Stimulated activated CD4-positive, alpha-beta T cell treated with anti-CD3 and anti-CD28 coated beads, Interleukin-12 subunit alpha, Interleukin-12 subunit beta, amount 100 ng/mL, for 24 hours (primary cell): ENCODE measurements at regions not wholly inside any gene's neighbourhood (a gene's known extent, or its start where the extent isn't known, plus 50 kb on each side); places are given as distances from the start of the nearest gene placed in this dataset.

Source experiments
- DNase-seq, 2 experiments: peaks; one replicate each; pipeline ENCODE4 v3.0.0-alpha.2; 2020; ENCODE audit warnings: low read depth in 2 of 2

DNA sequence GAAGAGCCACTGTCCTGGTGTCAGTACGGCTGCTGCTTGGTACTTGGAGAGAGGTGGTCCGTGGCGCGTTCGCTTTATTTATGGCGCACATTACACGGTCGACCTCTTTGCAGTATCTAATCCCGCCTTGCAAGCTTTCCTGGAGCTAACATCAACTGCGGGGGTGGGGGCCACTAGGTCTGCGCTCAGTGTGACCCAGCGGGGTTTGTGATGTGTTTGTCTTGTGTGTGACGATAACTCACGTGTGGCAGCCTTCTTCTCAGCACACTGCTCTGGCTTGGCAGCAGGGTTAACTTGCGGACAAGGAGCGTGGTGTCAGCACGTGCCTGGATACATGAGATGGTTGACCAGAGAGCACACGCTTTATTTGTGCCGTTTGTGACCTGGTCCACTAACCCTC lies 122.2 kb upstream of the RTL1 start:
- no peak for DNase-seq

DNA sequence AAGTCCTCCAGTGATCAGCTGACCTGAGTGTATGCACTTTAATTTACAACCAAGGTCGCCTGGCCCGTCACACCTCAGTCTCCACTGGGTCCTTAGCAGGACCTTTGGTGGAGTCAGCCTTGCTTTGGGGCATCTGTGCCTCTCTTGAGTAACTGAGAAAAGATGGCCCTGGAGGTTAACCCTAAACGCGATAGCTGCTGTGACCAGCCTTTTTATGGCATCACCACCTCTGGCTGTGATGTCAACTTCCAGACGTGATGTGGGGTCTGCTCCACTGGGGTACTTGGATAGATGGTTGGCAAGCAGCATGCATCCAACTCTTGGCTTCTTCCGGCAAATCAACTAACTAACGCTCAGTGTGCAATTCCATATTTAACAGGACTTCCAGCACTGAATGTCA lies 122.8 kb upstream of the RTL1 start:
- no peak for DNase-seq

DNA sequence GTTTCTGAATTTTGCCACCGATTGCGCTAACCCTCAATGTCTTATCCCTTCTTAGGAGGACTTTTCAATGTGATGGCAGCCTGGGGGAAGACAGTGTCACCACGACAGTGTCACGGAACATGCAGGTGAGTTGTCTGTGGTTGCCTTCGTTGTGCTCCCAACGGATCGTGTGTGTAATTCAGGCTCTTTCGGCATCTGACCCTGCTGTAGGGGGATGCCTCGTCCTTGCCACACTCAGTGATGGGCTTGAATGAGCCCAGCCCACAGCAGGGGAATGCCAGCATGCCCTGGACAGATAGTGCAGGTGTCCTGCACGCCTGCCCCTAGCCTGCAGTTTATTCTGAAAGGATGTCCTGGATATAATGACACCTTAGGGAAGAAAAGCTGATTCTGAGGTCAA lies 123.8 kb upstream of the RTL1 start:
- DNase-seq = no peak

DNA sequence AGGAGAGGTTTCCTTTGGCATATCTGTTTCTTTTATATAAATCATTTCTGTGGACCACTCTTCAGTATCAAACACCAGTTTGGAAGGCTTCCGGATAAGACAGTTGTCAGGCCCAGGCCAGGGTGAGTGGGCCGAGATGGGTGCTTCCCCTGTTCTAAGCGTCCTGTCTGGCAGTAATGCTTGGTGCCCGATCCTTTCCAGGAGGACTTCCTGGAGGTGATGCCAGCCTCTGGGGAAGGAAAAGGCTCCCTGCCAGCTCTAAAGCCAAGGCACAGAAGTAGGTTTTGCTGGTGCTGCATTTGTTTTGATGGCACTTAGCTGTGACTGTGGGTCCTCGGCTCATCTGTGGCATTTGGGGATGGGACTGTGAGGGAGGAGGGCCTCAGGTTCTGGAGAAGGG lies 124.4 kb upstream of the RTL1 start:
- no peak for DNase-seq

DNA sequence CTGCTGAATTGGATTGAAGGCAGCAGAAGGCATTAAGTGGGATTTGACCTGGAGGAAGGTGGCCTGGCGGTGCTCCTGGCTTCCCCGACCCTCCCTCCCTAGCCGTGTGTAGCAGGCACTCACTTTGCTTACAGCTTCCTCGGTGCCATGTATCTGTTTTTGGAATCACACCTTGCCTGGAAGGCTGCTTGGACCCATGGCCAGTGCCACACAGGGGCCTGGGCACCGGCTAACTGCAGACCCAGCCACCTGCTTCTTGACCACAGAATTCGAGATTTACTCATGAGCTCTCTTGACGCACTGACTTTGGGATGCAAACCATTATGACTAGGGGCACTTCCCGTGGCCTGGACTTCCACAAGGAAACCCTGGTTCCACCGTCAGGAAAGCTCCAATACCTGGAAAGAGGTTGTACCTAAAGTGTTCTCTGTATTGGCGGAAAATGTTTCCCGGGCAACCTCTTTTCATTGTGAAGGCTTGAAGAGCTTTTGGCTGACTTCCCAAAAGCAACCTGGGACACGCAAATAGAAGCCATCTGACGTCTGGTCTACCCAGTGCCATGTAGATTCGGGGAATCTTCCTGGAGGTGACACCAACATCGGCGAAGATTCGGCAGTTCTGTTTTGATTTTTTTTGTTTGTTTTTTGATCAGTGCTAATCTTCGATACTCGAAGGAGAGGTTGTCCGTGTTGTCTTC lies 125.6 kb upstream of the RTL1 start:
- no peak for DNase-seq

DNA sequence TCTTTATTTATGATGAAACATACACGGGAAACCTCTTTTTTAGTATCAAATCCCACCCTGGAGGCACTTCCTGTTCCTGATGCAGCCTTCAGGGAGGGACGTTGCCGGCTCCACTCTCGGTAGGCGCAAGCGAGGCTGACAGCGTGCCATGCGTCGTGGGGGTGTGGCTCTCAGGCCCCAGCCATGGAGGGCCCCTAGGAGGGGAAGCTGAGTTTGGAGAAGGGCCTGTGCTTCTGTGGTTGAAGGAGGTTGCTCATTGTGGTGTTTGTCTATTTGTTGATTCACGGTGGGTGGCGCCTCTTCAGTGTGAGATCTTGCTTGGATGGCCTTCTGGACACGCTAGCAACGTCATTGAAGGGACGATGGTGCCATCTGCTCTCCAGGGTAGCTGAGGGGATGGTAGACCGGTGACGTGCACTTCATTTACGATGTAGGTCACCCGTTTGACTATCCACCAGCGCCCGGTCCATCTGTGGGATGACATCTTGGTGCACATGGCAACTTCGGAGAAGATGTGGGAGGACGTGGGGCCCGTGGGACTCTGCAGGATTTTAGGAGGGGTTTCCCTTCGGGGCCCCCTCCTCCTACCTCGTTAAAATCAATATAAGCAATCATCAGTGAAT lies 126.3 kb upstream of the RTL1 start:
- no peak for DNase-seq

DNA sequence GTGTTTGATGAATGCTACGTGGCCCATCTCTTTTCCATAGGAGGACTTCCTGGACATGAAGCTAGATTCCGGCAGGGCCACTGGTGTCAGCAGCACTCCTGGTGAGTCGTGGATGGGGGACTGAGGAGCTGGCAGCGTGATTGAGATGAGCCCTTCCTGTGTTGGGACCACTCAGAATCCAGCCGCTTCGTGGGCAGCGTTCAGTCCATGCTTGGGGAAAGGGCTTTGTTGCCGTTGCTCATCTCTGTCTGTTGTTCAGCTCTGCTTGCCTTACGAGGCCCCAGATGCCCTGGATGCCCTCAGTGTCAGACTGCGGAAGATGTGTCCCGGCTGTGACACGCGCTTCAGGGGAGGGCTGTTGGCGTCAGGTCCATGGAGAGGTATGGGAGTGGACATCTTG lies 127.1 kb upstream of the RTL1 start:
- no peak for DNase-seq

DNA sequence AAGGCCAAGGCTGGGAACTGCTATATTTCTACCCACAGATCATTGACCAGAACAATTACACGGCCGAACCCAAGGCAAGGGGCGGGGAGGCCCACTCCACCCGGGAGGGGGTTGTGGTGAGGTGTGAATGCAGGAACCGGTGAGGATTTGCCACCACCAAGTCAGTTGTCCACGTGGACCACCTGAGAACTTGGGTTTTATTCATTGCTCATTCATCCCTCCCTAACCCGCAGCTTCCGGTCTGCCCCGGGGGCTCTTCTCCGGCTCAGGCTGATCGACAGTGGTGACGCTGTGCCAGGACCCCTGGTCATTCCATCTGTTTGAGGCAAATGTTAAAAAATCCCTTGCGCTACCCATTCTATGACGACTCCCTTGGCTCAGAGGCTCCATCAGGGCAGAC lies 127.7 kb upstream of the RTL1 start:
- no peak for DNase-seq

DNA sequence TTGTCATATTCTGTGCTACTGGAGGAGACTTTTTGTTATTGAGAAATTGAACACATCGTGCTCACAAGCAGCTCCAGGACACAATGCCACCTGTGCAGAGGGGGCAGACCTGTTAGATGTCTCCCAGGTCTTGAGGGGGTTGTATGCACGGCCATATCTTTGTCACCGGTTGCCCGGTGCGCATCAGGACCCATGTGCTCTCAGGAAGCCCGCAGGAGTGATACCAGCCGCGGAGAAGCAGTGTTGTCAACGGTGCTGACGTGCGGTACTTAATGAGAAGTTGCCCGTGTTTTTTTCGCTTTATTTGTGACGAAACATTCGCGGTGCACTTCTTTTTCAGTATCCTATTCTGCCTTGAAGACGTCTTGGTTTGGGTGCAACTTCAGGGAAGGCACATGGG lies 128.2 kb upstream of the RTL1 start:
- no peak for DNase-seq

DNA sequence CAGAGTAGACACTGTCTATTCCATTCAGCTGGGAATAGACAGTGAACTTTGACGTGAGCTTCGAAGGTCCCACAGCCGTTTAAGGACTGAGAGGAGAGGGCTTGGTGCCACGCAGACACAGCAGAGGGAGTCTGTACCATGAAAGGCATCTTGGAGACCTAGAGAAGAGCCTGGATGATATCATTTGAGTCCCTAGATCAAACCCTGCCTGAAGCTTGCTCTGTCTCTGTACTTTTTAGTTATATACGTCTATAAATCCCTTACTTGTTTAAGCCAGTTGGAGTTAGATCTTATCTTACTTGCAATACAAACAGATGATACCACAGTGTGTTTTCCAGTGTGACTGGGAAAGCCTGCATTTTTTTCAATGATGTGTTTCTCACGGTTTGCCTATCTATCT lies 128.9 kb upstream of the RTL1 start:
- no peak for DNase-seq

DNA sequence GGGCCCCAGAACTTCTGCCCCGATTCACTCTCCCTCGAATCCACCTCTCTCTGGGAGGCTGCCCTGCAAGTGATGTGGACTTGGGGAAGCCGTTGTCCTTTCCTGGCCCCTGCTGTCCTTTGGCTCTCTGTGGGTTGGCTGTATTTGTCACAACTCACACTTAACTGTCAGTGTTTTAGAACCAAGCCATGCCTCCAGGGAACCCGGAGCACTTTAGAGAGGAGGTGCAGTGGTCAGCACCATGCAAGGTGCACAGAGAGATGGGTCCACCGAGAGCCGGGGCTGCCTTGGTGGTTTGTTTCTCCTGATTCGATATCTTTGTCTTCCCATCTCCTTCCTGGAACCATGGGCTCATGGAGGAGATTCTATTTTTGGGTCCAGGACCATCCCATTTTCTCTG lies 129.5 kb upstream of the RTL1 start:
- DNase-seq = no peak

DNA sequence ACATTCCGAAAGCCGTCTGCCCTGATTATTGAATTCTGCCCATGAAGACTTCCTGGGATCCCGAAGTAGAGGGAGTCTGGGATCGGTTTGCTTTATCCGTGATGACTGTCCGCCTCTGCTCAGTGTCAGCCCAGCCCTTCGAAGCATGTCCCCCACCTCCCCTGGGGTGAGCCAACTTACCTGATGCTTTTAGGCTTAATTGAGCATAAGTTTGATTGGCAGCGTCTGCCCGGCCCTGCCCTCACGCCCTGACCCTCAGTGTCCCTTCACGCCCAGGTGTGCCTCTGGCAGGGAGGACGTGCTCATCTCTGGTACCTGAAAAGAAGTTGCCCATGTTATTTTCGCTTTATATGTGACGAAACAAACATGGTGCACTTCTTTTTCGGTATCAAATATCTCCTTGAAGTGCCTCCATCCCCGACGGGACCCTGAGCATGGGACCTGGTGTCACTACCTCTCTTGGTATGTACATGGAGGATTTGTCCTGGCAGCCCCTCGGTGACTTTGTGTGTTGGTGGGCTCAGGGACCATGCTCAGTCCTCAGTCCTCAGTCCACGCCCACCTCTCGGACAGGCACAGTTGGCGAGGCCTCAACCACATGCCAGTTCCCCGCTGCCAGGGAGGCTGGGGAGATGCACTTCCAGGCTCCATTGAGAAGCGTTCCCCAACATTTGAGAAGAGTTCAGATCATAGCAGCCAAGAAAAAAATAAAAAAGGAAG lies 130.1 kb upstream of the RTL1 start:
- no peak for DNase-seq

DNA sequence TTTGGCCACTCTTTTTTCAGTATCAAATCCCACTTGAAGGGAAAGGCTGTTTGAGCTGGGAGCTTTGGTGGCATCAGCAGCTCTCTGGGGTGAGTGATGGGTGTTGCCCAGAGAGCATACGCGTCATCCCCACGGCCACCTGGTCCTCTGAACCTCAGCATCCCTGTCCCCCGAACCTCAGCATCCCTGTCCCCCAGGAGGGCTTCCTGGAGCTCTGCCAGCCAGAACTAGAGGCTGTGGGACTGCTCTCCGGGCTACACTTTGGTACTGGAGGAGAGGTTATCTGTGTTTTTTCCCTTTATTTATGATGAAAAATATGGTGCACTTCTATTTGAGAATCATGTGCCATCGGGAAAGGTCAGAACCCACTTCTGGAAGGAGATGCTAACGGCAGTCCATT lies 131.5 kb upstream of the RTL1 start:
- no peak for DNase-seq

DNA sequence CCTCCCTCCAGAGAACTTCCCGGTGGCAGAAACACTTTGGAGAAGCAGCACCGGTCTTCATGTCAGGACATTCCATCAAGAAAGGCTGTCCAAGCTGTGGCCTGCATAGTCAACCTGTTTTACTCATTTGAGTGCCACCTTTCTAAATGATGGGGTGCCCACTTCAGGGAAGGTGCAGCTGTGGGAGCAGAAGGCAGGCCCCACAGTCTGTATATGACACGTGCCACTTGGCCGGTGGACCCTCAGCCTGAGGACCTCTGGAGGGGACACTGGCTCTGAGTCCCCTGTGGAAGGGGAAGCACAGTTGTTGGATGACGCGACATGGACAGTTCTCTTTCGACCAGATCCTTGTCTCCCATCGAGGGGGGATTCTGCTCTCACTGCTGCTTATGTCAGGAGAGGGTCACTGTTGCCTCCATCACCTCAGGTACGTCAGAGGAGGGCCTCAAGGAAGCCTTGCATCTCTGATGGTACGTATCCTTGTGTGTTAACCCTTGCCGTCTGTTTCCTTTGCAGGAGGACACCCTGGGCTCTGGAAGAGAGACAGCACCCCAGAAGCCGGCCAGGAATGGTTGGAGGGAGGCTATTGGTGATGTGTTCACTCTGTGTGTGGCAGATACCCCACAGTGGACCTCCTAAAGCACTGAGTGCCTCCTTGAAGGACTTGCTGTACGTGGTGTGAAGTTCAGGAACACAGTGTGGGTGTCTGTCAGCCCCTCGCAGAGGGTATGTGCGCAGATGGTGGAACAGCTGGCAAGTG lies 132.1 kb upstream of the RTL1 start:
- no peak for DNase-seq

DNA sequence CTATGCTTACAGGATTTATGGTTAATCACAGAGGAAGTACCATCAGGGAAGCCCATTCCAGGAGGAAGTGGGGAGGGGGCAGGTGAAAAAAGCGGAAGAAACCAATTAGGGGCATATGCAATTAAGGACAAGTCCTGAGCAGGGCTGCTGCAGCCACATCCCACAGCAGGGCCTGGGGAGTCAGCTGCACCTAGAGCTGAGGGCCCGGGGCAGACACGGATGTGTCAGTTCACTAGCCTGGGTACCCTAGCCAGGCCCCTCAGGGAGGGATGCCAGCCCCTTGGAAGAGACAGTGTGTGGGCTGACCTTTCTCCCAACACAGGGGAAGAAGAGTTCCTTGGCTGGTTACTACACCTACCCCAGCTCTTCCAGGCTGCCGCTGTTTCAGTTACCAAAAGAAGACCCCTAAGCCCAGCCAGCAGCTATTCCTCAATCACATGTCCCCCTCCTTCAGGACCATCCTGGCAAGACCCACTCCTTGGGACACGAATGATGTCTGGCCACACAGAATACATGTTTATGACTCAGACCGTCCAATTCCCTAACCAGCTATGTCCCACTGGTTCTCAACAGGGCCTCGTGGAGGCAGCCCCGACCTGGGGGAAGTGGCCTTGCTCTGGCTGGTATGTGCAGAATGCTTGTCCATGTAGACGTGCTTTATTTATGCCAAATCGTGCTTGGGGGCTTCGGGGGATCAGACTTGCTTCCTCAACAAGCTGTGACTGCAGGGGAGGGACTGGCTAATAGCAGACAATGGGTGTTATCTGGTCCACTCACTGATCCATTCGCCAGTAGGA lies 133.7 kb upstream of the RTL1 start:
- DNase-seq = no peak

DNA sequence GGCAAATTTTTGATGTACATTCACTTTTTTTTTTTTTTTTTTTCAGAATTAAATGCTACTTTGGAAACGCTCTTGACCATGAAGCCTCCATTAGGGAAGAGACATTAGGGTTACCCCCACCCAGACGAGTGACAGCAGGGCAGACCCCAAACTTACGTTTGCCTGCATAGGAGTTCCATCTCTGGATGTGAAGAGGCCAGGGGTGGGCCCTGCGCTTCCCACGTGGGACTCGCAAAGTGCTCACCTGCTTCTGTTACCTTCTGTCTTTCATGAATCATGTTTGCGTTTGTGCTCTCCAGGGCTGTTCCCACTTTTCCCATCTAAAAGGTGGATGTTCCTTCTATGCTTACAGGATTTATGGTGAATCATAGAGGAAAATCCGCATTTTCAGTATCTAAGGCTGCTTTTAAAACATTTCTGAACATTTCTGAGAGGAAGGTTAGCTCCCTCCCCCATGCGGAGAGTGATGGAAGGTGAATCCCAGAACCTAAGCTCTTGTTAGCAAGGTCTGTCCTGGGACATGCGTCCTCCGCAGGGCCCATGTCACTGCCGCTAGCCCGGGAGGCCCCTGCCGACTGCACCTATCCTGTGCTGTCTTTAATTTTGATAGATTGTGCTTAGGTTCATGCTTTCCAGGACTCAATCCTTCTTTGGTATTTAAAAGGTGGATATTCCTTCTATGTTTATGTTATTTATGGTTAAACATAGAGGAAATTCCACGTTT lies 135.7 kb upstream of the RTL1 start:
- DNase-seq = no peak

DNA sequence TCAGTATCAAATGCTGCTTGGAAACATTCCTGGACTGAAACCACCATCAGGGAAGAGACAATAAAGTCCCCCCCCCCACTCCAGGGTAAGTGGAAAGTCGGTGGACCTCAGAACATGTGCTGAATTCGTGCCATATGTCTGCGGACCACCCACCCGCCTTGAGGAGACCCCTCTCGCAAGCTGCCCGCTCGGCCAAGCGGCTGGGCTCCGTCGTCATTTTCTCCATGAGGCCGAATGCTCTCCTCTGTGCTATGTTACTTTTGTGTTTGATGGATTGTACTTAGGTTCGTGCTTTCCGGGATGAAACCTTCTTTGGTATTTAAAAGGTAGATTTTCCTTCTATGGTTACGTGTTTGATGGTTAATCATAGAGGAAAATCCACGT lies 136.2 kb upstream of the RTL1 start:
- DNase-seq = no peak

DNA sequence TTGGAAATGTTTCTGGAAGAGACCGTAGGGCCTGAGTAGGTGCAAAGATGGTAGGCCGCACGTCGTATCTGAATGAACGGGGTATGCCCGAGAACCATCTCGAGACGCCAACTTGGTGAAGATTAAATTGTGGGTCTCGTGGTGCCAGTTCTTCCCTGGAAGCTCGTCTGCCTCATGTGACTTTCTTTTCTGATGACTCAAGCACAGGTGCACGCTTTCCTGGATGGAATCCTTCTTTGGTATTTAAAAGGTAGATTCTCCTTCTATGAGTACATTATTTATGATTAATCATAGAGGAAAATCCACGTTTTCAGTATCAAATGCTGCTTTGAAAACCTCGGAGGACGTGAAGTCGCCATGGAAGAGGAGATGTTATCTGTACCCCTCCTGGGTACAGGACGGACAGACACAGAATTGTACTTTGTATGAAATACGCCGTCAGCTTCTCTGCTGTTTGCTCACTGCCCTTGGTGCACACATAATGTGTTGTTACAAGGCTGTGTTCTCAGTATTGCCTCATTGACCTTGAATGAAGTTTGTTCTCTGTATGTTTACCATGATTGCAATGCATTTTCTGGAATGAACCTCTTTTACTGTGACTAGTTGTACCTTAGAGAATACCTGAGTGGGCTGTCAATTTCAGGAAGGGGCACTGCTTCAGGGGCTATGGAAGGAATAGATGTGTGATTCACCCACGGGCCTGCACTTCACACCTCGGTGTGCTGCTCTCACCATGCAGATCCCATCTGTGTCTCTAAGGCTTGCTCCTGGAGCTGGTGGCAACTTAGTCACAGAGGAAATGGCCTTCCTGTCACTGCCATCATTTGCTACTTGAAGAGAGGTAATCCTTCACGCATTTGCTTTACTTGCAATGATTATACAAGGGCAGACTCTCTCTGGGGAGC lies 137.3 kb upstream of the RTL1 start:
- no peak for DNase-seq

DNA sequence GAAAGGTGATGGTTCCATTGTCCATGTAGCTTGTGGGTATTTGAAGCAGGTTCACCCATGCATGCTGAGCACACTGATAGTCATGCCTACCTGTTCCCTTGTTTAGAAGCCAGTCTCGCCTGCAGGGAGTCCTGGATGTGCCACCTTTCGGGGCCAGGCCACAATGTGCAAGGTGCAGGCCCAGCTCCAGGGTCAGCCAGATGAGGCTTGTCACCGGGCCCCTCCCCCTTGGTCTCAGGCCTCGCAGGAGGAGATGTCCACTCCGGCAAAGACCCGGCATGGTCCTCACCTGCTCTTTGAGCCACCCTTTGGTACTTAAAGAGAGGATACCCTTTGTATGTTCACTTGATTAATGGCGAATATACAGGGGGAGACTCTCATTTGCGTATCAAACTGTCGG lies 140.4 kb upstream of the RTL1 start:
- no peak for DNase-seq

DNA sequence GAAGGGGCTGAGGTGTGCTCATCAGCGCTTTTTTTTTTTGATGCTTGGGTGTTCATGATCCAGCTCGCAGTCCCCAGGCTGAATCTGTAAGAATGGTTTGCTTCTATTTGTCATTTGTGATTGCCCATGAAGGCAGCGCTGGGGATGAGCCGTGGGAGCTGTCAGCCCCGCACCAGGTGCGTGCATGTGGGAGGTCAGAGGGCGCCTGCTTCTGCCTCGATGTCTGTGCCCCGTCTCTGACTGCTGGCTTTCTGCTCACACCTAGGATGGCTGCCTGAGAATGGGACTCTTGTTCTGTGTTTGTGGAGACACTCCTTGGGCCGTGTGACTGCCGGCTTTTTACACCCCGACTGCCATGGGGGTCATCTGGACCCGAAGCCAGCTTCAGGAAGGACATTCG lies 141.2 kb upstream of the RTL1 start:
- no peak for DNase-seq
